A549 (cell line): ENCODE measurements at regions not wholly inside any gene's neighbourhood (a gene's known extent, or its start where the extent isn't known, plus 50 kb on each side); places are given as distances from the start of the nearest gene placed in this dataset.

Experiments
- CBX8 ChIP-seq: fragments of 200-600 bp; sonication (generic); IDR thresholded peaks from 2 replicates; pipeline ENCODE4 v1.6.1; 2016
- CTCF ChIP-seq: fragments of >200 bp; sonication (Bioruptor Twin); formaldehyde crosslinking; IDR thresholded peaks from 3 replicates; pipeline ENCODE4 v1.5.1; 2016
- EP300 ChIP-seq, 2 experiments: fragments of >200 bp; sonication (Bioruptor Twin); formaldehyde crosslinking; IDR thresholded peaks; 2 replicates in 1 of 2; 3 replicates in 1 of 2; pipeline ENCODE4 v1.6.1; 2016 to 2017
- KDM5A ChIP-seq: fragments of 200-600 bp; sonication (generic); IDR thresholded peaks from 2 replicates; pipeline ENCODE4 v1.6.1; 2016; ENCODE audit warnings: antibody characterized with exemption, mild to moderate bottlenecking
- PHF8 ChIP-seq: fragments of 200-600 bp; sonication (generic); IDR thresholded peaks from 2 replicates; pipeline ENCODE4 v1.6.1; 2016; ENCODE audit warnings: low read depth, mild to moderate bottlenecking, antibody characterized with exemption, moderate library complexity, borderline replicate concordance
- POLR2AphosphoS2 ChIP-seq: conservative IDR thresholded peaks from 2 replicates; pipeline ENCODE4 v1.6.1; 2012; ENCODE audit warnings: low read length, improper control_type of control experiment, inconsistent platforms
- RAD21 ChIP-seq, 2 experiments: fragments of >200 bp in 1 of 2; sonication (Bioruptor Twin) in 1 of 2; formaldehyde crosslinking in 1 of 2; IDR thresholded peaks in 1 of 2; conservative IDR thresholded peaks in 1 of 2; 2 replicates in 1 of 2; 3 replicates in 1 of 2; pipeline ENCODE4 v1.6.1; 2012 to 2018; ENCODE audit warnings: inconsistent platforms in 1 of 2
- RCOR1 ChIP-seq: fragments of 150-350 bp; IDR thresholded peaks from 2 replicates; pipeline ENCODE4 v1.6.1; 2014; ENCODE audit warnings: antibody characterized with exemption, low read length, low read depth

GRCh38 chr16:50944436-50944835 lies 202.6 kb downstream of the CYLD start:
- TF ChIP-seq CTCF (no peak), RAD21 (conservative IDR thresholded peaks at IDR 0.05 in 1 of 2, IDR thresholded peaks at IDR 0.05 in 1 of 2) (no peak), PHF8 (no peak), RCOR1 (no peak), KDM5A (no peak), EP300 (IDR thresholded peaks at IDR 0.05) (no peak), CBX8 (no peak), POLR2AphosphoS2 (no peak)
